Stimulated activated memory B cell treated with anti-CD40 and anti-IgM and Interleukin-4, amounts not matched to agents 10 μg/mL and 1 μg/mL and 100 μg/mL, for 72 hours (primary cell): ENCODE measurements at regions not wholly inside any gene's neighbourhood (a gene's known extent, or its start where the extent isn't known, plus 50 kb on each side); places are given as distances from the start of the nearest gene placed in this dataset.
"Not testable (repeated sequence)": the region's sequence is repeated elsewhere in the genome, so short reads cannot be mapped to it uniquely, and the experiment has no call there.

Experiments
- ATAC-seq: fragments of 150-1000 bp; cut with Tn5 transposase; 2 replicates; pipeline ENCODE4 v1.10.0; 2021
- H3K27ac Mint-ChIP-seq: one replicate; pipeline ENCODE4 v1.8.0; 2022; ENCODE audit warnings: mild to moderate bottlenecking, mixed read lengths
- H3K27me3 Mint-ChIP-seq: one replicate; pipeline ENCODE4 v1.8.0; 2022; ENCODE audit warnings: mixed read lengths
- H3K36me3 Mint-ChIP-seq: one replicate; pipeline ENCODE4 v1.8.0; 2022; ENCODE audit warnings: mixed read lengths
- H3K4me1 Mint-ChIP-seq: one replicate; pipeline ENCODE4 v1.8.0; 2022; ENCODE audit warnings: mixed read lengths
- H3K4me3 Mint-ChIP-seq: one replicate; pipeline ENCODE4 v1.8.0; 2022; ENCODE audit warnings: mild to moderate bottlenecking, moderate library complexity, mixed read lengths
- H3K9me3 Mint-ChIP-seq: one replicate; pipeline ENCODE4 v1.8.0; 2022; ENCODE audit warnings: mixed read lengths

DNA sequence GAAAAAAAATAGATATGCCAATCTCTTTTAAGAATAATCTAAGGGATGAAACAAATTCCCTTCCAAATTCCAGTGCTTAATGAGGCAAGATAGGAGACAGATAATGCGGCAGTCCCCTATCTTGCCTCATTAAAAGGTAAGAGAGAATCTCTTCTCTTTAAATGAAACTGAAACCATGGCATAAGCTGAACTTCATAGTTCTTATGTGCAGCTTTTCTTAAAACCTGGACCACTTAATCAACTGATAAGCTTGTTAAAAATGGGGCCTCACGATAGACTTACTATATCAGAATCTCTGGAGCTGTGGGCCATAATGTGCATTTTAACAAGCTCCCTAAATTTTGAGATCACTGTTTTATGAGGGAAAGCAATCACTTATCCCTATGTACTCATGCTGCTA is 79.2 kb downstream of the NIBAN1 start:
- no peak for ATAC-seq
- Mint-ChIP-seq H3K4me1 (peaks cover 16% of the 10 kb centered on the region), H3K36me3 (peaks cover 29% of the 10 kb centered on the region), H3K27ac (no peak overlapping the region), H3K9me3 (no peaks in the 10 kb centered on the region), H3K4me3 (no peak overlapping the region), H3K27me3 (no peaks in the 10 kb centered on the region)

DNA sequence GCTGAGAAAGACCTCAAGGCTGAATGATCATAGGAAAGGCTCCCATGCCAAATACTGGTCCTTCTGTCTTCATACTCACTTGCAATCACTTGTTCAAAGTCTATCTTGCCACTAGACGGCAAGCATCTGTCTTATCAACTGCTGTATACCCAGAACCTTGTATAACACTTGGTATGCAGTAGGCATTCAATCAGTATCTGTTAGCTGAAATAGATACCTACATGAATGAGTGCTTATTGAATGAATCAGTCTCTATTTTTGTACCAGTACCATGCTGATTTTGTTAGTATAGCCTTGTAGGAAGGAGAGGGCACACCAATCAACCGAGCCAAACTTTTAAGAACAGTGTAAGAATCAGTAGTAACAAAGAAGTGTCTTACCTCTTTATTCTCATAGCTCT is 80.6 kb downstream of the NIBAN1 start:
- Mint-ChIP-seq H3K4me1 (peaks cover 16% of the 10 kb centered on the region), H3K36me3 (peaks cover 24% of the 10 kb centered on the region), H3K4me3 (no peak overlapping the region), H3K27me3 (no peaks in the 10 kb centered on the region), H3K27ac (no peak overlapping the region), H3K9me3 (no peaks in the 10 kb centered on the region)
- ATAC-seq = no peak

DNA sequence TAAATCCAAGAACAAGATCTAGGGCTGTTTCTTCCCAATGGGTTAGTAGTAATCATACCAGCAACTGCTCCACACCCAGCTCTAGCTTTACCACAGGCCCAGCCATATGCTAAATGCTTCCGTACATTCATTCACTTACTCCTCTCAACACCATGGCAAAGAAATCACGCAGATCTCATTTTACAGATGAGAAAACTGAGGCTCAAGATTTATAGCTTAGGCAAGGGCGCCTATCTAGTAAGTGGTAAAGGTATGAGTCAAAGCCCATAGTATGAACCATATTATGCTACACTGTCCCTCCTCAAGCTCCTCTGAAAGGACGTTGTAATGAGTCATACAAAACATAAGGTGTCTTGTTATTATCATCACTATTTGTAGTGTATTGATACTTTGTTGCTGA is 82.2 kb downstream of the NIBAN1 start:
- Mint-ChIP-seq H3K27ac (no peak overlapping the region), H3K4me3 (no peak overlapping the region)

DNA sequence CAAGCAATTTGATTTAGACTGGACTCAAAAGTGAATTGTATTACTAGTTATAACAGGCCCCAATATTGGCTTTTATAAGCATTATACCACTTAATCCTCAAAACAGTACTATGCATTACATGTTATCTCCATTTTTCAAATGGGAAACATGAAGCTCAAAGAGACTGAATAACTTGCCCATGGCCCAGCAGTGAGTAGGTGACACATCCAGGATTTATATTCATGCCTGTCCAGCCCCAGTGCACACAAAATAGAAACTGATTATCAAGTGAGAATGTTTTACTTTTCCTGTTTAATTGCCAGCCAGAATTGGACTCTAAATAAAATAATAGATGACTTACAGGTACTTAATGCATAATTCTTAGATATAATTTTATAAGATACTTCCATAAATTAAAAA is 82.9 kb downstream of the NIBAN1 start:
- peaks cover 12% of the 10 kb centered on the region for H3K36me3 Mint-ChIP-seq
- no peak overlapping the region for H3K27ac Mint-ChIP-seq
- H3K27me3 Mint-ChIP-seq = no peaks in the 10 kb centered on the region
- H3K4me1 Mint-ChIP-seq = peaks cover 16% of the 10 kb centered on the region
- no peak for ATAC-seq
- no peak overlapping the region for H3K4me3 Mint-ChIP-seq
- H3K9me3 Mint-ChIP-seq = no peaks in the 10 kb centered on the region

More for the DNA sequence above, 82.2 kb downstream of the NIBAN1 start:
- no peaks in the 10 kb centered on the region for H3K27me3 Mint-ChIP-seq
- H3K36me3 Mint-ChIP-seq = peaks cover 16% of the 10 kb centered on the region
- peaks cover 16% of the 10 kb centered on the region for H3K4me1 Mint-ChIP-seq
- H3K9me3 Mint-ChIP-seq = no peaks in the 10 kb centered on the region
- peak; percentile 53 for ATAC-seq

DNA sequence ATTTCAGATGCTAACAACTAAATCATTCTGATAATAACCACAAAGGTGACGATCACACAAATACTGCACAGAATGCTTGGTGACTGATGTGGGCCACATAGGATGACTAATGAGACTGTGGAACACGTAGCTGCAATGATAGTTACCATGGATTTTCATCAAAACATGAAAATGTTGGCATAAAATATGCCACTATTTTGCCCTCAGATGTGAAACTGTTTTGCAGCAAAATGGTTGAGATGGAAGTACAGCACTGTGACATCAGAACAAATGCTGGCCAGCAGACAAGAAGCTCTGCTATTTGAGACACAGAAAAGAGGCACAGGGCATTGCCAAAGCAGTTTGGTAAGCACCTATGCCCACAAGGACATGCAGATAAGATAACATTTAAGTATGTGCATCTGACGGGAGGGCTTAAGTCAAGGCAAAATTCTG is 83.8 kb downstream of the NIBAN1 start:
- Mint-ChIP-seq H3K9me3 (no peaks in the 10 kb centered on the region), H3K27ac (no peak overlapping the region), H3K4me3 (no peak overlapping the region), H3K4me1 (peaks cover 16% of the 10 kb centered on the region), H3K27me3 (no peaks in the 10 kb centered on the region), H3K36me3 (peaks cover 18% of the 10 kb centered on the region)
- ATAC-seq = no peak

DNA sequence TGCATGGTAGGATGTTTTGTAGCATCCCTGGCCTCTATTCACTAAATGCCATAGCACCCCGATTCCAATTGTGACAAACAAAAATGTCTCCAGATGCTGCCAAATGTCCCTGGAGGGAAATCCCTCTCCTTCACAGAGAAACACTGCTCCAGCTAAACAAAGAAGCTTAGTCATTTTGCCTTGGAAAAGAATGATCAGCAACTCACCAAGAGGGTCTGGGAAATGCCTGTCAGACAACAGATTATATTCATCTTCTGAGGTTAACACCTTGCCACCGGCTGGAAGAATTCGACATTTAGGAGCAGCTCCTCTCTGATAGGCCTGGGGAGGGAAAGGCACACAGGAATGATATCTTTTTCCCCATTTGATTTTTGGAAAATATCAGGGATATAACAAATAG is 84.4 kb downstream of the NIBAN1 start:
- no peak overlapping the region for H3K27ac Mint-ChIP-seq
- no peak overlapping the region for H3K4me3 Mint-ChIP-seq
- no peak for ATAC-seq
- no peaks in the 10 kb centered on the region for H3K27me3 Mint-ChIP-seq
- peaks cover 19% of the 10 kb centered on the region for H3K36me3 Mint-ChIP-seq
- H3K4me1 Mint-ChIP-seq = peaks cover 16% of the 10 kb centered on the region
- H3K9me3 Mint-ChIP-seq = no peaks in the 10 kb centered on the region

DNA sequence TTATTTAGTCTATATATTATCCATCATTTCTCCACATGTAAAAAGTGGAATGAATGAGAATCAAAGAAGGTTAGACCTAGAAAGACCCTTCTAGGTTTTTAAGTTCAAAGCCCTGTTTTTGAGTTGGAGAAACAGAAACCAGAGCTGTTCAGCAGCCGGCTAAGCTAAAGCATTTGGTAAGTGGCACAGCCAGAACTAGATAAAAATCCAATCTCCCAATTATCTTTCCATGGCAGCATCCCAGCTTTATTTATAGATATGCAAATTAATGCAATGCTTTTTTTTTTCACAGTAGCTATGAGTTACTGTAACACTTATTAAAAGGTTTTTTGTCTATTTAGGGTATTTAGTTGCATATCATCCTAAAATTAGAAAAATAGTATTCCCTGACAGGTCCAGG is 85.1 kb downstream of the NIBAN1 start:
- Mint-ChIP-seq H3K36me3 (peaks cover 16% of the 10 kb centered on the region), H3K27me3 (no peaks in the 10 kb centered on the region), H3K4me1 (peaks cover 16% of the 10 kb centered on the region), H3K27ac (no peak overlapping the region), H3K9me3 (no peaks in the 10 kb centered on the region), H3K4me3 (no peak overlapping the region)
- ATAC-seq = no peak

DNA sequence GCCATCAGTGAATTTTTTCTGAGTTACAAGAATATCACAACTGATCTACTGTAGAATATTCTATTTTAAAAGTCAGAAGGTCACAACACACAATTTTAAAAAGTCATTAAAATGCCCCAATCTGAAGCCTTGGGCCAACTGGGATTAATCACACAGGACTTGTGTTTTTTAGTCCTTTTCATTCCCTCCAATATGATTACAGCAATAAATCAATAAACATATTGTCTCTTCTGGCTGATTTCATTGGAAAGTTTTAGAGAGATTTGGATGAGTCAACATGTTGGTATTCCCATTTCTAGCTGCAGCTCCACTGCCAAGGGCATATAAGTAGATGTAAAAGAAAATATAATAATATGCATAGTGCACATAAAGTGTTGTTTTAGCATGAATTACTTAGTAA is 85.8 kb downstream of the NIBAN1 start:
- no peaks in the 10 kb centered on the region for H3K9me3 Mint-ChIP-seq
- no peak overlapping the region for H3K27ac Mint-ChIP-seq

DNA sequence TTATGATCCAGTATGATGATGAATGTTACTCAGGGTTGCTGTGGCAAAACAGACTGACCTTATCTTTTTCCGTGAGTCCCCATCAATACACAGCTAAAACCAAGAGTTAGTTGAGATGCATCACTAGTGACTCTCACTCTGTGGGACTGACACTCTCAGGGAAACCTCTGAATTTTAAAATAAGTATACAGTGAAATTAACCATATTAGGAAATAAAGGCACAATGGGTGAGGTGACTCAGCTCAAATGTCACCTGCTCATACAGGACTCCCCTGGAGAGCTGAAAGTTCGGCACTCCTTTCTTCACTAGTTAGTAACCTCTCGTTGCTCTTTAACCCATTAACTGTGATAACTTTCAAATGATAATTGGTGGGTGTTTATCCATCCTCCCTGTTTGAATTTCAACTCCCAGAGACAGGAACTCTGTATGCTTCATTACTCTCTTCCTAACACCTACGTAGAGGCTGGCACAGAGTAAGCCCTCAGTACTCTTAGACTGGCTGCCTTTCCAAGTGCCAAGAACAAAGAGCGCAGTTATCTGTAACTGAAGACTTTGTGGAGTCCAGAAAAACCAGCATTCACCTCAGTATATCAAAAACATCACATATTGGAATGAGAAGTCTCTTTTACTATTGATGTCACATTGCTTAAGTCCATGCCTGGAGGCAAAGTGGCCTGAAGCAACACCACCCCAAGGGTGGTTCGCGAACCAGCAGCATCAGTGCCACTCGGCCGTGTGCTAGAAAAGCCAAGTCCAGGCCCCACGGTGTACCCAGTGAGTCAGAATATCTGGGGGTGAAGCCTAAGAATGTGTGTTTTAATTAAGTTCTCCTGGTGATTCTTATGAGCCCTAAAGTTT is 91.1 kb downstream of the NIBAN1 start:
- no peak overlapping the region for H3K4me3 Mint-ChIP-seq
- H3K4me1 Mint-ChIP-seq = peaks cover 6% of the 10 kb centered on the region
- peaks cover 9% of the 10 kb centered on the region for H3K36me3 Mint-ChIP-seq
- ATAC-seq = peak; percentile 51
- peak overlapping the region; percentile 13 for H3K27ac Mint-ChIP-seq
- H3K27me3 Mint-ChIP-seq = no peaks in the 10 kb centered on the region
- H3K9me3 Mint-ChIP-seq = no peaks in the 10 kb centered on the region

More for the DNA sequence above, 85.8 kb downstream of the NIBAN1 start:
- Mint-ChIP-seq H3K4me1 (peaks cover 16% of the 10 kb centered on the region), H3K36me3 (peaks cover 12% of the 10 kb centered on the region), H3K4me3 (no peak overlapping the region), H3K27me3 (no peaks in the 10 kb centered on the region)
- no peak for ATAC-seq

DNA sequence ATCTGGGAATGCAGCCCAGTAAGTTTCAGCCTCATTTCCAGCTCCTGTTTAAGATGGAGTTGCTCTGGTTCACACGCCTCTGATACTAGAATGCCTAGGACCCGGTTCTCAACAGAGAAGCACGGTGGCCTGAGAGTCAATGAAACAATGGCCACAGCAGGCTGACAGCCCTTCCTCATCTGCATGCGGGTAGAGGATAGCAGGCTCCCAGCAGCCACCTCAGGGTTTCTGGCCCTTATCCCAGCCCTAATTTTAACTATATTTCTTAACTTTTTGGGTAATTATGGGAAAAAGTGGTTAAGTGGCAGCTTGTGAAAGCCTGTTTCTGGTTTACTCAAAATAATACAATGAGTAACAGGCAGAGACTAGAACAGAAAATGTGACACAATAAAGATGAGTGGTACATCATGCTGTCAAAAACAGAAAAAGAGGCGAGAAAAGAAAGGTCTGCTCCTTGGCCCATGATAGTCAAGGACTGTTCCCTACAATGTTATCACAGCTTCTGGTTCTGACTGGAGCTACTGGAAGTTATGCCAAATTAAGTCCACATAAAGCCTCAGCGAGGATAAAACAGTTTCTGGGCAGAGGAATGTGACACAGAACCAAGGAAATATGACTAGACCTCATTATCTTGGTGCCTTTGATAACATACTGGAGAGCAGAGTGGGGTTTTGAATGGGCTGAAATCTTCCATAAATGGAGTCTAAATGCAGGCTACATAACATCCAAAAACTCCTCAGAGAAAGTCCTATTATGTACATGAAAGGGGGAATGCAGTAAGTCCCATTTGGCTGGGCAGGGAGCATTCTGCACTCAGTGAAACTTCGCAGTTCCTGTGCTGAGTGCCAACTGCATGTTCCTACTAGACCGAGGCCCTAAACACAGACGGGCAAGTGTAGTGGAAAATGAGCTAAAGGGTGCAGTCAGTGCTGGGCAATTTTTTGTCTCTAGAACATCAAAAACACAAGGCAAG is 92.1 kb downstream of the NIBAN1 start:
- H3K4me1 Mint-ChIP-seq = peaks cover 6% of the 10 kb centered on the region
- no peak overlapping the region for H3K4me3 Mint-ChIP-seq
- peaks cover 7% of the 10 kb centered on the region for H3K36me3 Mint-ChIP-seq
- H3K9me3 Mint-ChIP-seq = no peaks in the 10 kb centered on the region
- ATAC-seq = peak; percentile 28
- H3K27ac Mint-ChIP-seq = peak overlapping the region; percentile 13
- no peaks in the 10 kb centered on the region for H3K27me3 Mint-ChIP-seq

DNA sequence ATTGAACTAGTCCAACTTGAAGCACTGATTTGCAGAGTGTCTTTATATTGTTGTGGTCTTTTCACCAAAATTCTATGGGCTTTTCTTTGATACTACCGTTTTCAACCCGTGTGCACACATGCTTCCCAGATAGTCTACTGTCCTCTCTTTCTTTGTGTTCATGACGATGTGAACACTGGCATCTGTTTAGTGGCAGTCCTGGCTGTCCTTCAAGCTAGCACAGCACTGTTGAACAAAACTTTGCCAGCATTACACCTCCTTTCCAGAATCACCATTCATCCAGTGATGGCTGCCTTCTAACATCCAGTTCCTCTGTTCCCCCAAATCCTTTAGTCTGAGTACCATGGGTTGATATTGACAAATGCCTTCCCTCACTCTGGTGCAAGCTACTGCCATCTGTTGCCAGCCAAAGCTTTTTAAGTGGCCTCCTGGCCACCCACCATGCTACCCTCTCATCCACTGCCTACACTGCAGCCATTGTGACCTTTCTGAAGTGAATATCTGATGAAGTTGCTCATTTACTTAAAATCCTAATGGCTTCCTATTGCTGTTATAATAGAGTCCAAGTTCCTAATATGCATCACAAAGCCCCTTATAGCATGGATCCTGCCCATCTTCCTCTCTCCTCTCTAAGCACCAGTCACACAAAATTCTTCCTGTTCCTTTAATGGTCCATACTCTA is 94.3 kb downstream of the NIBAN1 start:
- Mint-ChIP-seq H3K27me3 (no peaks in the 10 kb centered on the region), H3K4me3 (no peak overlapping the region), H3K27ac (no peak overlapping the region), H3K9me3 (no peaks in the 10 kb centered on the region), H3K36me3 (peaks cover 7% of the 10 kb centered on the region), H3K4me1 (peaks cover 13% of the 10 kb centered on the region)
- no peak for ATAC-seq

DNA sequence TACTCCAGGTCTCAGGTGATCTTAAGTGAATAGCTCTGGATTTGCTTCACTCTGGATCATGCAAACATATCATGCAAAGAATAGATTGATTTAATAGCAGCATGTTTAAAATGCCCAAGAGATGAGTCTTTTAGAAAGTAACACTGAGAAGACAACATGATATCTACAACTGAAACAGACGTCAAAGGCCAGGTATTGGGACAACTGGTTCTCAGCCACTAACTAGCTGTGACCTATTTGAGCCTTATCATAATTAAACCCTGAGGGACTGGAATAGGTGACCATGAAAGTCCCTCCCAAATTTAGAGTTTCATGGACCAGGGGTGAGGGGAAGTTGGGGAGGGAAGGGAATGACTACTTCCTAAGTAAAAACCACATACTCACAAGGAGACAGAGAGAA is 95.7 kb downstream of the NIBAN1 start:
- Mint-ChIP-seq H3K4me3 (no peak overlapping the region), H3K27me3 (no peaks in the 10 kb centered on the region)

DNA sequence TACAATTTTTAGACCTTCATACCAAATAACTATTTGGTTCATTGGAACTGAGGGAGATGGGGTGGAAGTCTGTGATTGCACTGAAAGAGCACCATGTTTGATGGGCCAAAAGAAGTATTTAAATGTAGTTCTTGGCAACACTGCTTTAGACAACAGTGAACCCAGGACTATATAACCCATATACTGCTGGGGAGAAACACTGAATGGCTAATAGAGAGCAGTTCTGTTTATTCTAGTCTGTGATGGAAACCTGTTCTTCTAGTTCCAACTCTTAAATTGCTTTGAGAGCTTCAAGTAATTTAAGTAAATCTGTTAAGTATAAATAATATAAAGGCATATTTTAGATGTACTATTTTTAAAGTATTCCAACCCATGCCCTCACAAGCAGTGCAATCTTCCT is 96.3 kb downstream of the NIBAN1 start:
- no peaks in the 10 kb centered on the region for H3K9me3 Mint-ChIP-seq

More for the DNA sequence above, 95.7 kb downstream of the NIBAN1 start:
- Mint-ChIP-seq H3K36me3 (peaks cover 7% of the 10 kb centered on the region), H3K4me1 (peaks cover 13% of the 10 kb centered on the region), H3K9me3 (no peaks in the 10 kb centered on the region), H3K27ac (no peak overlapping the region)
- ATAC-seq = no peak

DNA sequence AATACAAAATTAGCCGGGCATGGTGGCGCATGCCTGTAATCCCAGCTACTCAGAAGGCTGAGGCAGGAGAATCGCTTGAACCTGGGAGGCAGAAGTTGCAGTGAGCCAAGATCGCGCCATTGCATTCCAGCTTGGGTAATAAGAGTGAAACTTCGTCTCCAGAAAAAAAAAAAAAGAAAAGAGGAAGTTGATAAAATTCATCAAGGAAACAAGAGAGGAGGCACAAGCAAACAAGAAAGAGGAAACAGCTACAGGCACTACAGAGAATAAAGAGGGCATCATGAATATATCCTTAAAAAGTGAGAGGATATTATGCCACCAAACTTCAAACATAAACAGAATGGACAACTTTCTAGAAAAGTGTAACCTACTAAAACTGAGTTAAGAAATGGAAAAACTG is 98.3 kb downstream of the NIBAN1 start:
- not testable (repeated sequence) for H3K4me3 Mint-ChIP-seq, H3K4me1 Mint-ChIP-seq, H3K9me3 Mint-ChIP-seq, H3K27ac Mint-ChIP-seq, ATAC-seq, H3K27me3 Mint-ChIP-seq
- H3K36me3 Mint-ChIP-seq = peaks cover 16% of the 10 kb centered on the region

More for the DNA sequence above, 96.3 kb downstream of the NIBAN1 start:
- no peak for ATAC-seq
- Mint-ChIP-seq H3K27me3 (no peaks in the 10 kb centered on the region), H3K27ac (no peak overlapping the region), H3K4me1 (peaks cover 8% of the 10 kb centered on the region), H3K4me3 (no peak overlapping the region), H3K36me3 (peaks cover 13% of the 10 kb centered on the region)

DNA sequence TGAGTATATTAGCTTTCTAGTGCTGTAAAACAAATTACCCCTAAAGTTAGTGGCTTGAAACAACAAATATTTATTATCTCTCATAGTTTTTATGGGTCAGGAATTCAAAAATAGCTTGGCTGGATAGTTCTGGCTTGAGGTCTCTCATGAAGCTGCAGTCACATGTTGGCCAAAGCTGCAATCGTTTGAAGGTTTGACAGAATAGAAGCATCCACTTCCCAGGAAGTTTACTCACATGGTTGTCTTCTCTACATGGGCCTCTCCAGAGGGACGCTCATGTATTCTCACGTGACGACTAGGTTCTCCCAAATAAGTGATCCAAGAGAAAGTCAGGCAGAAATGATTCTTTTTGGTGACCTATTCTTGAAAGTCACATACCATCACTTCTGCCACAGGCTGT is 99.1 kb downstream of the NIBAN1 start:
- no peak overlapping the region for H3K4me3 Mint-ChIP-seq
- peaks cover 16% of the 10 kb centered on the region for H3K36me3 Mint-ChIP-seq

More for the DNA sequence above, 99.1 kb downstream of the NIBAN1 start:
- no peak for ATAC-seq
- no peak overlapping the region for H3K27ac Mint-ChIP-seq
- H3K4me1 Mint-ChIP-seq = peaks cover 8% of the 10 kb centered on the region
- no peaks in the 10 kb centered on the region for H3K9me3 Mint-ChIP-seq
- no peaks in the 10 kb centered on the region for H3K27me3 Mint-ChIP-seq
